LNCAP (cell line): ENCODE measurements at regions not wholly inside any gene's neighbourhood (a gene's known extent, or its start where the extent isn't known, plus 50 kb on each side); places are given as distances from the start of the nearest gene placed in this dataset.

ENCODE experiments used
- CTCF ChIP-seq: fragments of 450-650 bp; IDR thresholded peaks from 2 replicates; pipeline ENCODE4 v1.5.1; 2017; ENCODE audit warnings: mild to moderate bottlenecking

GRCh38 chr12:118467641-118468305, 91.4 kb downstream of the SUDS3 start:
- no peak for TF ChIP-seq CTCF

- no peak for TF ChIP-seq CTCF
Observed at GRCh38 chr12:118472940-118473339, 96.6 kb downstream of the SUDS3 start.

- no peak for TF ChIP-seq CTCF
Observed at GRCh38 chr12:118480235-118480634, 103.9 kb downstream of the SUDS3 start.

- no peak for TF ChIP-seq CTCF
Observed at GRCh38 chr12:118488034-118488433, 111.7 kb downstream of the SUDS3 start.

GRCh38 chr12:118493962-118494361, 117.6 kb downstream of the SUDS3 start:
- TF ChIP-seq CTCF: no peak

GRCh38 chr12:118494776-118495175, 118.4 kb downstream of the SUDS3 start:
- TF ChIP-seq CTCF: no peak

GRCh38 chr12:118495296-118495695, 118.9 kb downstream of the SUDS3 start:
- TF ChIP-seq CTCF: no peak

GRCh38 chr12:118498171-118498570, 121.8 kb downstream of the SUDS3 start:
- no peak for TF ChIP-seq CTCF
